ENCODE measurements at regions not wholly inside any gene's neighbourhood (a gene's known extent, or its start where the extent isn't known, plus 50 kb on each side); places are given as distances from the start of the nearest gene placed in this dataset.

DNA sequence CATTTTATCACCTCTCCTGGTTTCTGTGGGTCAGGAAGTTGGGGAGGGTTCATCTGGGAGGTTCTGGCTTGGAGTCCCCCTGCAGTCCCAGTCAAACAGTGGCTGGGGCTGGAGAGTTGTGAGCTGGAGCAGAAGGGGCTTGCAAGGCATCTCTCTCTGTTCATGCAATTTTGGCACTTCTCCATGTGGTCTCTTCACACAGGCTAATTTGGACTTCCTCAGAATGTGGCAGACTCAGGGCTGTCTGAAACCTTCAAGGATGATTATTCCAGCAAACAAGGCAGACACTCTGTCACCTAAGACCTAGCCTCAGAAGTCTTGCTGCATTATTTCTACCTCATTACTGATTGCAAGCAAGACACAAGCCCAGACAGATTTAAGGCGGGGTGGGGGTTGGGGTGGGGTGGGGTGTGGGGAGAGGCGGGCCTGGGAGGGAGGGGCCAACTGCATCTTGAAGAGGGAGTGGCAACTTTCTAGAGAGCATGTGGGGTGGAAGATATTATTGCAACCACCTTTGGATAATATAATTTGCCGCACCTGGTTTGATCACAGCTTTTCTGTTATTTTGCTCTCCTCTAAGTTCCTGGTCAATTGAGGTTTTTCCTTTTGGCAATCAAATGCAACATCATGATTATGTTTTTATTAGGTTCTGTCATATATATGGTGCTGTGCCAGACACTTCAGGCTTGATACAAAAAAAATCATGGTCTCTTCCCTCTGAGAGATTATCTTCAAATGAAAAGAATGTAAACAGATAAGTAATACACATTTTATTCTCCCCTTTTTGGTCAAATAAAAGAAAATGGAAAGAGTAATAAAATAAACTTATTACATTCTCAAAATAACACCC lies 799.5 kb downstream of the RPA4 start:
- H3K9me3 ChIP-seq, result no peaks in the 10 kb centered on the region
- H3K36me3 ChIP-seq, result no peaks in the 10 kb centered on the region
- no peak overlapping the region for H3K27ac ChIP-seq
- no peak overlapping the region for H3K4me3 ChIP-seq
- intact Hi-C loops (cut with DNase I; ENCODE audit: low total_unique reads), result no loop called here
- no peaks in the 10 kb centered on the region for H3K4me1 ChIP-seq
- TF ChIP-seq POLR2A (IDR thresholded peaks at IDR 0.05), result no peak
- TF ChIP-seq, protein P1, sequence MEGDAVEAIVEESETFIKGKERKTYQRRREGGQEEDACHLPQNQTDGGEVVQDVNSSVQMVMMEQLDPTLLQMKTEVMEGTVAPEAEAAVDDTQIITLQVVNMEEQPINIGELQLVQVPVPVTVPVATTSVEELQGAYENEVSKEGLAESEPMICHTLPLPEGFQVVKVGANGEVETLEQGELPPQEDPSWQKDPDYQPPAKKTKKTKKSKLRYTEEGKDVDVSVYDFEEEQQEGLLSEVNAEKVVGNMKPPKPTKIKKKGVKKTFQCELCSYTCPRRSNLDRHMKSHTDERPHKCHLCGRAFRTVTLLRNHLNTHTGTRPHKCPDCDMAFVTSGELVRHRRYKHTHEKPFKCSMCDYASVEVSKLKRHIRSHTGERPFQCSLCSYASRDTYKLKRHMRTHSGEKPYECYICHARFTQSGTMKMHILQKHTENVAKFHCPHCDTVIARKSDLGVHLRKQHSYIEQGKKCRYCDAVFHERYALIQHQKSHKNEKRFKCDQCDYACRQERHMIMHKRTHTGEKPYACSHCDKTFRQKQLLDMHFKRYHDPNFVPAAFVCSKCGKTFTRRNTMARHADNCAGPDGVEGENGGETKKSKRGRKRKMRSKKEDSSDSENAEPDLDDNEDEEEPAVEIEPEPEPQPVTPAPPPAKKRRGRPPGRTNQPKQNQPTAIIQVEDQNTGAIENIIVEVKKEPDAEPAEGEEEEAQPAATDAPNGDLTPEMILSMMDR (IDR thresholded peaks at IDR 0.05), result no peak
- no peak for DNase-seq
- no peaks in the 10 kb centered on the region for H3K27me3 ChIP-seq

DNA sequence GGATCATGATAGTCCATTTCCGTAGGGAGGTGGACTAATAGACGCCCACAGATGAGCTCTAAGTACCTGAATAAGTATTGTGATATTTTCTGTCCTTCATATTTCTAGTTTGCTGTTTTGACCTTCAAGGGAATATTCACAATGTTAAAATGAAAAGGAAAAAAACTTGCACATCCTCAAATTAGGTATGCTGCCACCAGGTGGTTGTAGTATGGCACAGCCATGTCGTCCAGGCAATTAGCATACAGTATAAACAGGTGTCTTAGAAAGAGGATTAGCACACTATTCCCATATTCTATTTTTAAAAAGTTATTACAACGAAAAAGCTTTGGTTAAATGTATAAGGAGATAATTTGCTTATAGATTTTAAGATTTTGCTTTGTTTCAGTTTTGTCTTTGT lies 802.0 kb downstream of the RPA4 start:
- no peak overlapping the region for H3K27ac ChIP-seq
- H3K9me3 ChIP-seq, result no peaks in the 10 kb centered on the region
- H3K36me3 ChIP-seq, result no peaks in the 10 kb centered on the region
- H3K4me3 ChIP-seq, result no peak overlapping the region
- TF ChIP-seq POLR2A (IDR thresholded peaks at IDR 0.05), result no peak
- TF ChIP-seq, protein P1 (IDR thresholded peaks at IDR 0.05), result peak in 3 of 4 experiments; percentile 17 to 28 (median 18)
- intact Hi-C loops (cut with DNase I; ENCODE audit: low total_unique reads), result no loop called here
- no peak for DNase-seq
- no peaks in the 10 kb centered on the region for H3K4me1 ChIP-seq
- H3K27me3 ChIP-seq, result peaks cover 0 to 14% of the 10 kb centered on the region in 2 donors

DNA sequence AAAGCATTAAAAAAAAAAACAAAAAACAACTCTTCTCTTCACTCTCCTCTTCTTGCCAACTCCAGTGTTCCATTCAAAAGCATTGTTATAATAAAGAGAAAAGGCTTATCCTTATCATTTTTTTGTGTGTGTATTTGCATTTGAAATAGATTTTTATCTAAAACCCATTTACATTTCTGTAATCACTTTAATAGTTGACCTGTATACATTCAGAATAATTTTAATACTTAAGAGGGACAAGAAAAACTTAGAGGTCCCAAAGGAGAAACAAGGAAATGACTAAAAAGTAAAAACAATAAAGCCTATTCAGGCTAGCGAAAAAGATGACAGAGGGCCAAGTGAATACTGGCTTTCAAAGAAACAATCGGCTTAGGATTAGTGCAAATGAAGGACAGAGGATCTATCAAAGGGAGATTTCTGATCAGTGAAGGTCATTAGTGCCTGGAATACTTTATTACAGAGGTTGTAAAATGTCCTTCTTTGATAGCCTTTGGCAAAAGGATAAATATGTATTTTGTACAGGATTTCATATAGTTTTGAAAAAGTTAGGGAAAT lies 808.3 kb downstream of the RPA4 start:
- Histone ChIP-seq H3K27ac (no peak overlapping the region), H3K4me1 (no peaks in the 10 kb centered on the region), H3K4me3 (no peak overlapping the region), H3K36me3 (no peaks in the 10 kb centered on the region), H3K9me3 (no peaks in the 10 kb centered on the region), H3K27me3 (peaks cover 0 to 14% of the 10 kb centered on the region in 2 donors)
- DNase-seq, result no peak
- intact Hi-C loops (cut with DNase I; ENCODE audit: low total_unique reads), result no loop called here
- TF ChIP-seq, protein P1 (IDR thresholded peaks at IDR 0.05), result no peak
- no peak for TF ChIP-seq POLR2A (IDR thresholded peaks at IDR 0.05)

DNA sequence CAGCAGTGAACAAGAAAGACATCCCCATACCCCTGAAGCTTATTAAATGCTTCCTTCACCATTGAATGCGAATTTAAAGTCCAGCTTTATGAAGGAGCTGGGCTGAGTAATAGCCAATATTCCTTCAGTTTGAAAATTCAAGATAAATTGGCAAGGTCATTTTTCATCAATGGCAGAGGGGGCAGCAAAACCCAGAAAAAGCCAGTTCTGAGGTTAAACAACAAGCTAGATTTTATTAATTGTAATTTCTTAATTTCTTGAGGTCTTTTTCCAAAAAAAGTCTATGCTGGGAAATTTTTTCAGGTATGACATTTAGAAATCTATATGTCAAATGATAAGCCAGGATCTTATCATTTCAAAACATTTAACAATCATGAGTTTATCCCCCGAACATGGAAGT lies 808.9 kb downstream of the RPA4 start:
- Histone ChIP-seq H3K4me3 (no peak overlapping the region), H3K9me3 (no peaks in the 10 kb centered on the region), H3K27me3 (peaks cover 0 to 14% of the 10 kb centered on the region in 2 donors), H3K27ac (no peak overlapping the region), H3K36me3 (no peaks in the 10 kb centered on the region), H3K4me1 (no peaks in the 10 kb centered on the region)
- intact Hi-C loops (cut with DNase I; ENCODE audit: low total_unique reads), result no loop called here
- TF ChIP-seq, protein P1 (IDR thresholded peaks at IDR 0.05), result no peak
- no peak for TF ChIP-seq POLR2A (IDR thresholded peaks at IDR 0.05)
- DNase-seq, result no peak

DNA sequence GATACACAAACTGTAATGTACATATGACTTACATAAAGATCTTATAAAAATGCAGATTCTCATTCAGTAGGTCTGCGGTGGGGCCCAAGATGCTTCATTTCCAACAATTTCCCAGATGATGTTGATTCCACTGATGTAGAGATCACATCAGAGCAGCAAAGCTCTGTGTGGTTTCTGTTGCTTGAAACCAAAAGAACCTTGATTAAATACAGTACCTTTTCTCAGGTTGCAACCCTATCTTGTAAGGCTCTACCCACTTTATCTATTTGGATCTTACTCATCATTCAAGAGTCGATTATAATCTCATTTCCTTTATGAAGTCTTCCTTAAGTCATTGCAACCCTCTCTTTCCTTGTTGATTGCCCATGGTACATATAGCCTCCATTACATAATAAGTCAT lies 816.8 kb downstream of the RPA4 start:
- Histone ChIP-seq H3K4me1 (no peaks in the 10 kb centered on the region), H3K9me3 (no peaks in the 10 kb centered on the region), H3K4me3 (no peak overlapping the region), H3K27ac (no peak overlapping the region), H3K27me3 (no peaks in the 10 kb centered on the region), H3K36me3 (no peaks in the 10 kb centered on the region)
- intact Hi-C loops (cut with DNase I; ENCODE audit: low total_unique reads), result no loop called here
- no peak for DNase-seq
- TF ChIP-seq, protein P1 (IDR thresholded peaks at IDR 0.05), result no peak
- TF ChIP-seq POLR2A (IDR thresholded peaks at IDR 0.05), result no peak
